Neutrophil (primary cell): ENCODE measurements at regions not wholly inside any gene's neighbourhood (a gene's known extent, or its start where the extent isn't known, plus 50 kb on each side); places are given as distances from the start of the nearest gene placed in this dataset.

Experiments used
- H3K27ac ChIP-seq: fragments of 200-600 bp; sonication (generic); 2 replicates; pipeline ENCODE4 v1.5.1; 2016; ENCODE audit warnings: mild to moderate bottlenecking, moderate library complexity
- H3K27me3 ChIP-seq: fragments of 200-600 bp; sonication (generic); 2 replicates; pipeline ENCODE4 v1.6.0; 2016; ENCODE audit warnings: mild to moderate bottlenecking
- H3K36me3 ChIP-seq: fragments of 200-600 bp; sonication (generic); 2 replicates; pipeline ENCODE4 v1.5.1; 2017
- H3K4me1 ChIP-seq, 2 experiments: fragments of 200-600 bp in 1 of 2; sonication (generic) in 1 of 2; 1 replicate in 1 of 2; 2 replicates in 1 of 2; pipeline versions ENCODE4 v1.5.1 to v1.6.1; 2013 to 2016; ENCODE audit warnings: low read depth in 1 of 2, low read length in 1 of 2, mild to moderate bottlenecking in 1 of 2, moderate library complexity in 1 of 2; ENCODE audit not compliant: control insufficient read depth in 1 of 2, insufficient read depth in 1 of 2
- H3K4me3 ChIP-seq, 2 experiments: fragments of 200-600 bp in 1 of 2; sonication (generic) in 1 of 2; 1 replicate in 1 of 2; 2 replicates in 1 of 2; pipeline ENCODE4 v1.5.1; 2013 to 2016; ENCODE audit warnings: low read depth in 1 of 2, low read length in 1 of 2, mild to moderate bottlenecking in 1 of 2, moderate library complexity in 1 of 2
- H3K9me3 ChIP-seq: fragments of 200-600 bp; sonication (generic); 2 replicates; pipeline ENCODE4 v1.5.1; 2016
- TF ChIP-seq, protein P1 (sequence below): fragments of 200-600 bp; sonication (generic); IDR thresholded peaks from 2 replicates; pipeline ENCODE4 v1.5.1; 2016; ENCODE audit warnings: antibody characterized with exemption

DNA sequence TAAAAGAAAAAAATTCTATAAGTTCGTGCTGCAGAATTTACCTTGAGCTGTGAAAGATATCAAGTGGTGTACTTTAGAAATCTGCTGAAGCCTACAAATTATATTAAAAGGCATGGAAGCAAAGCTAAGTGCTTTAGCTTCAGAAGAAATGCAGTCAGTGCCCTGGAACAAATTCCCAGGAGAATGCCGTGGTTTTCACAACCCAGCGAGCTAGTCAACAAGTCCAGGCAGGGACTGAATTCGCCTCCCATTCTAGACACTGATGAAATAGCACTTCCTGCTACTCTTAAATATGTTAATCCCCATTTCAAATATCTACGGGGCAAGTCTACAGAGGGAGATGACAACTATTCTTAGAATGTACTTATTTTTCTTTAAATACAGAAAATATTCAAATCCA is 326.4 kb upstream of the IGF1R start:
- TF ChIP-seq, protein P1, sequence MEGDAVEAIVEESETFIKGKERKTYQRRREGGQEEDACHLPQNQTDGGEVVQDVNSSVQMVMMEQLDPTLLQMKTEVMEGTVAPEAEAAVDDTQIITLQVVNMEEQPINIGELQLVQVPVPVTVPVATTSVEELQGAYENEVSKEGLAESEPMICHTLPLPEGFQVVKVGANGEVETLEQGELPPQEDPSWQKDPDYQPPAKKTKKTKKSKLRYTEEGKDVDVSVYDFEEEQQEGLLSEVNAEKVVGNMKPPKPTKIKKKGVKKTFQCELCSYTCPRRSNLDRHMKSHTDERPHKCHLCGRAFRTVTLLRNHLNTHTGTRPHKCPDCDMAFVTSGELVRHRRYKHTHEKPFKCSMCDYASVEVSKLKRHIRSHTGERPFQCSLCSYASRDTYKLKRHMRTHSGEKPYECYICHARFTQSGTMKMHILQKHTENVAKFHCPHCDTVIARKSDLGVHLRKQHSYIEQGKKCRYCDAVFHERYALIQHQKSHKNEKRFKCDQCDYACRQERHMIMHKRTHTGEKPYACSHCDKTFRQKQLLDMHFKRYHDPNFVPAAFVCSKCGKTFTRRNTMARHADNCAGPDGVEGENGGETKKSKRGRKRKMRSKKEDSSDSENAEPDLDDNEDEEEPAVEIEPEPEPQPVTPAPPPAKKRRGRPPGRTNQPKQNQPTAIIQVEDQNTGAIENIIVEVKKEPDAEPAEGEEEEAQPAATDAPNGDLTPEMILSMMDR: no peak
- no peak overlapping the region for H3K27ac ChIP-seq

DNA sequence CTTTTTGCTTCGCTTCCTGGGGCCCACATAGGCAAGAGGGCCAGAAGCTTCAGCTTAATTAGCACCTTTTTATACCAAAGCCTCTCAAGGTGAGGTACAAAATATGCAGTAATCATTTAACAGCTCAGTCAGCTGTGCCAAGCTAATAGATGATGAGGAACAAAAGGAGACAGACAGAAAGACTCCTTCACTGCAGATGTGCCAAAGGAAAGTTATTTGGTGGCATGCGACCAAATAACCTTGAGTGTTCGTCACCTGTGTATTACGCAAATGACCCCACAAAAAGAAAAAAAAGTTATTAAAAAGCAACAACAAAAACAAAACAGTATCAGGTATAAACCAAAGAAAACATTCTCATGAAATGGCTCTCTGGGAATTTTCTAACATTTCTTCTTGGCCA is 325.8 kb upstream of the IGF1R start:
- H3K27ac ChIP-seq: no peak overlapping the region
- H3K4me1 ChIP-seq: no peaks in the 10 kb centered on the region
- H3K36me3 ChIP-seq: no peaks in the 10 kb centered on the region
- TF ChIP-seq, protein P1: no peak
- H3K27me3 ChIP-seq: no peaks in the 10 kb centered on the region
- no peak overlapping the region for H3K4me3 ChIP-seq
- no peaks in the 10 kb centered on the region for H3K9me3 ChIP-seq

More for the DNA sequence above, 326.4 kb upstream of the IGF1R start:
- H3K27me3 ChIP-seq: no peaks in the 10 kb centered on the region
- no peaks in the 10 kb centered on the region for H3K4me1 ChIP-seq
- no peak overlapping the region for H3K4me3 ChIP-seq
- H3K9me3 ChIP-seq: no peaks in the 10 kb centered on the region
- H3K36me3 ChIP-seq: no peaks in the 10 kb centered on the region

DNA sequence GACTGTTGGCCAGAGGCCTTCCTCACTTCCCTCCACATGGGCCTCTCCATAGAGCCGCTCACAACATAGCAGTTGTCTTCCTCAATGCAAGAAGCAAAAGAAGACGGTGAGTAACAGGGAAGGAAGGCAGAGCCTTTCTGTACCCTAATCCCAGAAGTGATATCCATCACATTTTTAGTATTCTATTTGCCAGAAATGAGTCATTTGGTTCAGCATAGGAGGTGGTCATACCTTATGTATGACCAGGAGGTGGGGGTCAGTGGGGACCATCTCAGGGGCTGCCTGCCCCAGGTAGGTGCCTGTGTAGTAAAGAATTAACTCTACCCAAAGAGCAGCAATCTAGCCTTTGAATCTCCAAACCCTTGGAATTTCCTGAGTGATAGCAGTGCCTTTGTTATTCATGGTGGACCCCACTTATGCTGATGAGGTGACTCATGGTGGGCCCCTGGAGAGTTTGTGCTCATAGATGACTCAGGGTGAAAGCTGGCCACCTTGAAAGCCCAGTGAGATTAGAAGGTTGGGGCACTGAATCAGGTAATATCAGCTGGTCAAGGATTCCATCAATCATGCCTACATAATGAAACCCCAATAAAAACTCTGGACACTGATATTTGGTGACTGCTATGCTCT is 323.9 kb upstream of the IGF1R start:
- no peaks in the 10 kb centered on the region for H3K9me3 ChIP-seq
- no peak overlapping the region for H3K27ac ChIP-seq
- H3K4me3 ChIP-seq: no peak overlapping the region
- no peaks in the 10 kb centered on the region for H3K36me3 ChIP-seq
- no peaks in the 10 kb centered on the region for H3K4me1 ChIP-seq
- TF ChIP-seq, protein P1: no peak
- H3K27me3 ChIP-seq: no peaks in the 10 kb centered on the region

DNA sequence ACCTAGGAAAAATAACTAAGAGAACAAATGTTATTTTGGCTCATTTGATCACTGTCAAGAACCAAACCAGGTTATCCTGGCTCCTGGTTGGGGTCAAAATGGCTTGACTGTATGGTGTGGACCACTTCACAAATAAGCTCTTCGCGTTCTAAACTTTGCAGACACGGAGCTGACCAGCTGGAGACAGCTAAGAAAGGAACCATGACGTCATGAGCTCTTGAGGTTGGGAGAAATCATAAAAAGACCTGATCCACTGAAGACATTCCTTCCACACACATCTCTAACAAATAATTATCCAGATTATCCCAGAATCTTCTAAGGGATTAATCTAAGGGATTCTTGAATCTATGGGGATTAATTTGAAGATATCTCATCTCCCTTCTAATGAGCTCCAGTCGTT is 321.5 kb upstream of the IGF1R start:
- H3K9me3 ChIP-seq: no peaks in the 10 kb centered on the region
- TF ChIP-seq, protein P1: no peak
- H3K4me1 ChIP-seq: no peaks in the 10 kb centered on the region
- no peak overlapping the region for H3K27ac ChIP-seq
- no peak overlapping the region for H3K4me3 ChIP-seq
- H3K36me3 ChIP-seq: no peaks in the 10 kb centered on the region
- H3K27me3 ChIP-seq: no peaks in the 10 kb centered on the region

DNA sequence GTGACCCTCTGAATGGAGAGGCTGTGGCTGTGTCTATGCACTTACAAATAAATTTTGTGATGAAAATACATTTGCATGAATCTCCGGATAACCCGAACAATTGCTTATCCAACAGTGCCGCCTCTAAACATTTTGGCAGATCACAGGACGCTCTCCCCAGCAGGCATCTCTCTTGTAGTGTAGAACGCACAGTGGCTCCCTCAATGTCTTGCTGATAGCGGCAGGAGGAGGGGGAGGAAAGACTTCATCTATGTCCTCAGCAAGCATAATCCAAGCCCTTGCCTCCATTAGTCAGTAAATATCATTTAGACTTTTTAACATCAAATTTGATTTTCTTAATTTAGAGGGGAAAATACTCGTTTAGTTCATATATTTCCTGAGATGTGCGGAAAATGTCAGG is 318.1 kb upstream of the IGF1R start:
- Histone ChIP-seq H3K27ac (no peak overlapping the region), H3K36me3 (no peaks in the 10 kb centered on the region), H3K9me3 (no peaks in the 10 kb centered on the region), H3K4me3 (no peak overlapping the region), H3K4me1 (no peaks in the 10 kb centered on the region), H3K27me3 (no peaks in the 10 kb centered on the region)
- TF ChIP-seq, protein P1: no peak
